ENCODE measurements at regions not wholly inside any gene's neighbourhood (a gene's known extent, or its start where the extent isn't known, plus 50 kb on each side); places are given as distances from the start of the nearest gene placed in this dataset.

DNA sequence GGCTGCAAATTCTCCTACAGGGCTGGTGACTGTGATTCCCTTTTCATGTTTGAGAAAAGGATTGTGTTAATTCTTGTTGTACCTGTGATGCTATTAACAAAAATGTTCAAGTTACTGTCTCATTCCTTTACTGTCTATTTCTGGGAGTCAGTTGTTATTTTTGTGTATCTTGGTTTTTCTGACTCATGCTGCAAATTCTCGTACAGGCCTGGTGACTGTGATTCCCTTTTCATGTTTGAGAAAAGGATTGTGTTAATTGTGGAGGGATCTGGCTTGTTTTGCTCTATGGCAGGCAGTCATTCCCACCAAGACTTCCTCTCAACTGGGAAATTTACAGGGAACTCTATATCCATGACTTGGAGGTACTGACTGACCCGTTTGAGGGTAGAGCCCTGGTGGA is 693.4 kb upstream of the INTU start:
- DNase-seq (no peak), ATAC-seq (no peak)
- Histone ChIP-seq H3K27me3 (ENCODE audit: insufficient read depth in 3 of 3, low read length in 2 of 3) (no peaks in the 10 kb centered on the region), H3K27ac (no peak overlapping the region), H3K4me3 (no peak overlapping the region), H3K36me3 (ENCODE audit: insufficient read depth in 1 of 2, low read depth in 1 of 2) (no peaks in the 10 kb centered on the region), H3K4me1 (no peaks in the 10 kb centered on the region), H3K9me3 (no peaks in the 10 kb centered on the region)
- intact Hi-C loops (cut with DNase I) = no loop called here
- TF ChIP-seq, protein P1, sequence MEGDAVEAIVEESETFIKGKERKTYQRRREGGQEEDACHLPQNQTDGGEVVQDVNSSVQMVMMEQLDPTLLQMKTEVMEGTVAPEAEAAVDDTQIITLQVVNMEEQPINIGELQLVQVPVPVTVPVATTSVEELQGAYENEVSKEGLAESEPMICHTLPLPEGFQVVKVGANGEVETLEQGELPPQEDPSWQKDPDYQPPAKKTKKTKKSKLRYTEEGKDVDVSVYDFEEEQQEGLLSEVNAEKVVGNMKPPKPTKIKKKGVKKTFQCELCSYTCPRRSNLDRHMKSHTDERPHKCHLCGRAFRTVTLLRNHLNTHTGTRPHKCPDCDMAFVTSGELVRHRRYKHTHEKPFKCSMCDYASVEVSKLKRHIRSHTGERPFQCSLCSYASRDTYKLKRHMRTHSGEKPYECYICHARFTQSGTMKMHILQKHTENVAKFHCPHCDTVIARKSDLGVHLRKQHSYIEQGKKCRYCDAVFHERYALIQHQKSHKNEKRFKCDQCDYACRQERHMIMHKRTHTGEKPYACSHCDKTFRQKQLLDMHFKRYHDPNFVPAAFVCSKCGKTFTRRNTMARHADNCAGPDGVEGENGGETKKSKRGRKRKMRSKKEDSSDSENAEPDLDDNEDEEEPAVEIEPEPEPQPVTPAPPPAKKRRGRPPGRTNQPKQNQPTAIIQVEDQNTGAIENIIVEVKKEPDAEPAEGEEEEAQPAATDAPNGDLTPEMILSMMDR (IDR thresholded peaks at IDR 0.05) = no peak
- 59 to 63% (median 60%) methylated on average over 2 of the region's 2 CpGs for WGBS, 3 donors

DNA sequence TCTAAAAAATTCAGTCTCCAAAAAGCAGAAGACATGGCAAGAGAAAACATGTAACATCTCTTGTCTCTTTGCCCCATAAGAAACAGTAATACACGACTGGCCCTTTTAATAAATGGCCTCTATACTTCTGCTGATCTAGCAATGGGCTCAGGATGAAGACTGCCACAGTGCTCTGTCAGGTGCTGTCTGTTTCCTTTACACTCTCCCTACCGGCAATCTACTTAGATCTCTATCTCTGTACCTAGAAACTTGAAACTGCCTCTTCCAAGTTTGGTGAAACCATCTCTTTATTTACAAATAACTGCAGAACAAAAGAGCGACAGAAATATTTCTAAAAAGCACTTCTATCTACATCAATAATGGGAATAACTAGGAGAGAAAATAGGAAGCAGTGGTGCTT is 685.2 kb upstream of the INTU start:
- TF ChIP-seq, protein P1 (IDR thresholded peaks at IDR 0.05) = no peak
- Histone ChIP-seq H3K4me1 (no peaks in the 10 kb centered on the region), H3K27me3 (ENCODE audit: insufficient read depth in 3 of 3, low read length in 2 of 3) (no peaks in the 10 kb centered on the region), H3K27ac (no peak overlapping the region), H3K36me3 (ENCODE audit: insufficient read depth in 1 of 2, low read depth in 1 of 2) (no peaks in the 10 kb centered on the region), H3K9me3 (no peaks in the 10 kb centered on the region), H3K4me3 (no peak overlapping the region)
- WGBS, 3 donors = 80 to 84% (median 82%) methylated on average over 3 of the region's 3 CpGs
- intact Hi-C loops (cut with DNase I) = no loop called here
- ATAC-seq = no peak
- DNase-seq = no peak

DNA sequence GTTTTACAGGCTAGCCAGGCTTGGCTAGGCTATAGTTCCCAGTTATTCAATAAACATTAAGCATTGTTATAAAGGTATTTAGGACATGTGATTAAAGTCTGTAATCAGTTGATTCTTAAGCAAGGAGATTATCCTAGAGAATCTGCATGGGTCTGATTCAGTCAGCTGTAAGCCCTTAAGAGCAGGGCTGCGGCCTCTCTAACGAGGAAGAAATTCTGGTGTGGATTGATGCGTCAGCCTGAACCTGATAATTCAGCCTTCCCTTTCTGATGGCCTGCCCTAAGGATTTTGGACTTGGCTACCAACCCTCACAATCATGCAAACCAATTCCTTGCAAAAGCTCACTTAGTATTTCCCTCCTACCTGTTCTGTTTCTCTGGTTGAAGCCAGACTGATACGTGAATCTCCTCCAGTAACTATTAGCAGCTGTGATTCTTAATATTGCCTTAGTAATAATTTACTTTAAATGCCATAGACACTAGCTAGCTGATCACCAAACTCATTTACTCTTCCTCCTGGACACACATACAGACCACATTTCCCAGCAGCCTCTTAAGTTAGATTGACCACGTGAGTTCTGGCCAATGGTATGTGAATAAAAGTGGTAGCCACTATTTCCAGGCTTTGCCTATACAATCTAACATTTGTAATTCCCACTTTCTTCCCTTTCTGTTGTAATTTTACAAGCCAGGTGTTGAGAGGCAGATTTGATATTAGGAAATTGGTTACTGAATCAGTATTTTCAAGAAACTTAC is 678.0 kb upstream of the INTU start:
- Histone ChIP-seq H3K36me3 (ENCODE audit: insufficient read depth in 1 of 2, low read depth in 1 of 2) (no peaks in the 10 kb centered on the region), H3K9me3 (no peaks in the 10 kb centered on the region), H3K27me3 (ENCODE audit: insufficient read depth in 3 of 3, low read length in 2 of 3) (no peaks in the 10 kb centered on the region), H3K4me1 (no peaks in the 10 kb centered on the region), H3K27ac (no peak overlapping the region), H3K4me3 (no peak overlapping the region)
- TF ChIP-seq, protein P1 (IDR thresholded peaks at IDR 0.05) = no peak
- intact Hi-C loops (cut with DNase I) = no loop called here
- ATAC-seq (no peak), DNase-seq (no peak)
- 87 to 94% (median 88%) methylated on average over 5 of the region's 5 CpGs for WGBS, 3 donors

DNA sequence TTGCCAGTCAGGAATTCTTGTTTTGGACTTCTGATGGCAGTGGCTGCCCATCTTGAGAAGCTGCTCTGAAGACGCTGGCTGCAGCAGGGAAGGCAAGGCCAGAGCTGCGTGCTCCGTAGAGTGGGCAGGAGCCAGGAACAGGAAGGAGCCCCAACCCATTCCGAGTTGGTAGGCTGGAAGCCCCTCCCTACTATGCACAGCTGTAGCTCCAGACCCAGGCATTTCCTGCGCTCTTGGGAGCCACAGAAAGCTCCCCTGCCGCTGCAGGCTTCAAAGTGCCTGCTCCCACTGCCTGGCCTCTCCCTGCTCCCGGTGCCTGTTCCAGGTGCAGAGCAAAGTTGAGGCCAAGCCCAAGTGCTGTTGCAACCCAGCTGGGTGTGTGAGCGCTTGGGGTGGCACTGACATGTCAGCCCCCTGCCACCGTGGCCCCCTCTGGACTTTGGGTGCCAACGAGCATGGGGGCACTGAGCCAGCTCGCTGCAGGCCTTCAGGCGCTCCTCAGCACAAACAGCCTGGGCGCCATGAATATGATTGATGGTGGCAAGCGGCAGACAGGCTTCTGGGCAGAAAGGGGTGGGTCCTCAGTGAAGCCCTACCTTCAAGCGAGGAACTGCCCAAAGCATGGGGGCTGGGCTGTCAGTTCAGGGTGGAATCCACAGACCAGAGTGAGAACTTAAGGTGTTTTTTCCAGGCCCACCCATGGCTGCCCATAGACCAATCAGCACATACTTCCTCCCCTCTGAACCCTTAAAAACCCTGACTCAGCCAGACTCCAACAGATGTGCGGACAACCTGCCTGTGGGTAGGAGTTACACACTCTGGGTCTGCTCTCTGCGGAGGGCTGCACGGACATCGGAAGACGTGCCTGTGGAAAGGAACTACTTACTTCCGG is 677.2 kb upstream of the INTU start:
- DNase-seq (peak in 1 of 2 donors; percentile 41), ATAC-seq (no peak)
- Histone ChIP-seq H3K9me3 (no peaks in the 10 kb centered on the region), H3K27ac (no peak overlapping the region), H3K36me3 (ENCODE audit: insufficient read depth in 1 of 2, low read depth in 1 of 2) (no peaks in the 10 kb centered on the region), H3K4me3 (no peak overlapping the region), H3K27me3 (ENCODE audit: insufficient read depth in 3 of 3, low read length in 2 of 3) (no peaks in the 10 kb centered on the region), H3K4me1 (no peaks in the 10 kb centered on the region)
- intact Hi-C loops (cut with DNase I) = no loop called here
- TF ChIP-seq, protein P1 (IDR thresholded peaks at IDR 0.05) = no peak
- WGBS, 3 donors = 81 to 88% (median 85%) methylated on average over 20 to 21 of the region's 21 CpGs

Data from psoas muscle (tissue), 7 donors.